Activated T-cell treated with anti-CD3 and anti-CD28 coated beads, Interleukin-2, amount 50 U/mL, for 24 hours (primary cell): ENCODE measurements at regions not wholly inside any gene's neighbourhood (a gene's known extent, or its start where the extent isn't known, plus 50 kb on each side); places are given as distances from the start of the nearest gene placed in this dataset.

ENCODE experiments used
- DNase-seq: peaks from one replicate; pipeline ENCODE4 v3.0.0-alpha.2; 2020
- H3K27ac Mint-ChIP-seq: 2 replicates; pipeline ENCODE4 v1.8.0; 2020; ENCODE audit warnings: mild to moderate bottlenecking, mixed read lengths
- H3K27me3 Mint-ChIP-seq: 2 replicates; pipeline ENCODE4 v1.8.0; 2020; ENCODE audit warnings: mixed read lengths
- H3K36me3 Mint-ChIP-seq: 2 replicates; pipeline ENCODE4 v1.8.0; 2020; ENCODE audit warnings: low read depth, mixed read lengths
- H3K4me1 Mint-ChIP-seq: 2 replicates; pipeline ENCODE4 v1.8.0; 2020; ENCODE audit warnings: low read depth, mixed read lengths
- H3K4me3 Mint-ChIP-seq: 2 replicates; pipeline ENCODE4 v1.8.0; 2020; ENCODE audit warnings: mild to moderate bottlenecking, moderate library complexity, mixed read lengths
- H3K9me3 Mint-ChIP-seq: 2 replicates; pipeline ENCODE4 v1.8.0; 2020; ENCODE audit warnings: mixed read lengths

- Mint-ChIP-seq H3K4me3 (no peak overlapping the region), H3K27ac (no peak overlapping the region)
These were observed 87.1 kb upstream of the ATF7IP start for GRCh38 chr12:14278294-14278953.

GRCh38 chr12:14279845-14280244, 85.6 kb upstream of the ATF7IP start:
- Mint-ChIP-seq H3K27ac (no peak overlapping the region), H3K36me3 (peaks cover 5% of the 10 kb centered on the region), H3K27me3 (no peaks in the 10 kb centered on the region), H3K4me3 (no peak overlapping the region), H3K9me3 (peaks cover 19% of the 10 kb centered on the region), H3K4me1 (peaks cover 19% of the 10 kb centered on the region)
- DNase-seq = no peak

More at GRCh38 chr12:14278294-14278953, 87.1 kb upstream of the ATF7IP start:
- no peaks in the 10 kb centered on the region for H3K27me3 Mint-ChIP-seq
- no peak for DNase-seq
- H3K36me3 Mint-ChIP-seq = peaks cover 5% of the 10 kb centered on the region
- H3K4me1 Mint-ChIP-seq = peaks cover 16% of the 10 kb centered on the region
- peaks cover 19% of the 10 kb centered on the region for H3K9me3 Mint-ChIP-seq

GRCh38 chr12:14280921-14281320, 84.6 kb upstream of the ATF7IP start:
- Mint-ChIP-seq H3K4me3 (no peak overlapping the region), H3K9me3 (peaks cover 16% of the 10 kb centered on the region), H3K36me3 (peaks cover 5% of the 10 kb centered on the region), H3K27me3 (no peaks in the 10 kb centered on the region), H3K27ac (no peak overlapping the region), H3K4me1 (peaks cover 14% of the 10 kb centered on the region)
- DNase-seq = no peak

- no peak overlapping the region for H3K27ac Mint-ChIP-seq
- no peak for DNase-seq
- H3K4me1 Mint-ChIP-seq = peaks cover 13% of the 10 kb centered on the region
- H3K36me3 Mint-ChIP-seq = peaks cover 5% of the 10 kb centered on the region
- peaks cover 15% of the 10 kb centered on the region for H3K9me3 Mint-ChIP-seq
- H3K4me3 Mint-ChIP-seq = no peak overlapping the region
- H3K27me3 Mint-ChIP-seq = no peaks in the 10 kb centered on the region
These were observed 83.9 kb upstream of the ATF7IP start for GRCh38 chr12:14281539-14281938.

- Mint-ChIP-seq H3K36me3 (peaks cover 5% of the 10 kb centered on the region), H3K4me3 (no peak overlapping the region), H3K27ac (no peak overlapping the region), H3K9me3 (peaks cover 15% of the 10 kb centered on the region), H3K4me1 (peaks cover 10% of the 10 kb centered on the region), H3K27me3 (no peaks in the 10 kb centered on the region)
- no peak for DNase-seq
These were observed 81.9 kb upstream of the ATF7IP start for GRCh38 chr12:14283489-14284144.

- no peak overlapping the region for H3K4me3 Mint-ChIP-seq
These were observed 81.2 kb upstream of the ATF7IP start for GRCh38 chr12:14284184-14284722.

GRCh38 chr12:14289601-14290000, 75.9 kb upstream of the ATF7IP start:
- Mint-ChIP-seq H3K27me3 (no peaks in the 10 kb centered on the region), H3K27ac (no peak overlapping the region), H3K36me3 (peaks cover 4% of the 10 kb centered on the region), H3K9me3 (peaks cover 18% of the 10 kb centered on the region), H3K4me1 (peaks cover 1% of the 10 kb centered on the region), H3K4me3 (no peak overlapping the region)
- DNase-seq = no peak

More at GRCh38 chr12:14284184-14284722, 81.2 kb upstream of the ATF7IP start:
- Mint-ChIP-seq H3K4me1 (peaks cover 9% of the 10 kb centered on the region), H3K36me3 (peaks cover 7% of the 10 kb centered on the region), H3K27ac (no peak overlapping the region), H3K27me3 (no peaks in the 10 kb centered on the region), H3K9me3 (peaks cover 20% of the 10 kb centered on the region)
- DNase-seq = no peak

GRCh38 chr12:14290951-14291350, 74.5 kb upstream of the ATF7IP start:
- Mint-ChIP-seq H3K36me3 (peaks cover 4% of the 10 kb centered on the region), H3K27ac (no peak overlapping the region), H3K4me1 (peaks cover 1% of the 10 kb centered on the region), H3K27me3 (no peaks in the 10 kb centered on the region), H3K9me3 (peaks cover 18% of the 10 kb centered on the region), H3K4me3 (no peak overlapping the region)
- DNase-seq = no peak

- Mint-ChIP-seq H3K27me3 (no peaks in the 10 kb centered on the region), H3K4me3 (no peak overlapping the region), H3K4me1 (no peaks in the 10 kb centered on the region), H3K27ac (no peak overlapping the region), H3K36me3 (no peaks in the 10 kb centered on the region), H3K9me3 (peaks cover 7% of the 10 kb centered on the region)
- DNase-seq = no peak
These were observed 61.8 kb upstream of the ATF7IP start for GRCh38 chr12:14303661-14304155.

GRCh38 chr12:14307004-14307403, 58.5 kb upstream of the ATF7IP start:
- no peaks in the 10 kb centered on the region for H3K27me3 Mint-ChIP-seq
- H3K36me3 Mint-ChIP-seq = no peaks in the 10 kb centered on the region
- no peak overlapping the region for H3K27ac Mint-ChIP-seq
- no peak for DNase-seq
- H3K4me3 Mint-ChIP-seq = no peak overlapping the region
- H3K9me3 Mint-ChIP-seq = no peaks in the 10 kb centered on the region
- no peaks in the 10 kb centered on the region for H3K4me1 Mint-ChIP-seq

- DNase-seq = no peak
- H3K4me1 Mint-ChIP-seq = no peaks in the 10 kb centered on the region
- H3K36me3 Mint-ChIP-seq = no peaks in the 10 kb centered on the region
- H3K27me3 Mint-ChIP-seq = no peaks in the 10 kb centered on the region
- H3K27ac Mint-ChIP-seq = no peak overlapping the region
- no peaks in the 10 kb centered on the region for H3K9me3 Mint-ChIP-seq
- no peak overlapping the region for H3K4me3 Mint-ChIP-seq
These were observed 57.0 kb upstream of the ATF7IP start for GRCh38 chr12:14308516-14308915.

- Mint-ChIP-seq H3K4me1 (no peaks in the 10 kb centered on the region), H3K4me3 (no peak overlapping the region), H3K36me3 (no peaks in the 10 kb centered on the region), H3K27me3 (no peaks in the 10 kb centered on the region), H3K27ac (no peak overlapping the region), H3K9me3 (no peaks in the 10 kb centered on the region)
- no peak for DNase-seq
These were observed 54.6 kb upstream of the ATF7IP start for GRCh38 chr12:14310866-14311265.

- H3K27me3 Mint-ChIP-seq = no peaks in the 10 kb centered on the region
- no peak overlapping the region for H3K4me3 Mint-ChIP-seq
- H3K27ac Mint-ChIP-seq = no peak overlapping the region
- H3K4me1 Mint-ChIP-seq = no peaks in the 10 kb centered on the region
- DNase-seq = no peak
- H3K9me3 Mint-ChIP-seq = no peaks in the 10 kb centered on the region
- no peaks in the 10 kb centered on the region for H3K36me3 Mint-ChIP-seq
These were observed 51.9 kb upstream of the ATF7IP start for GRCh38 chr12:14313379-14314138.

- H3K27me3 Mint-ChIP-seq = no peaks in the 10 kb centered on the region
- no peaks in the 10 kb centered on the region for H3K36me3 Mint-ChIP-seq
- H3K4me1 Mint-ChIP-seq = no peaks in the 10 kb centered on the region
These were observed 50.7 kb upstream of the ATF7IP start for GRCh38 chr12:14314801-14315200.

More at GRCh38 chr12:14314801-14315200, 50.7 kb upstream of the ATF7IP start:
- H3K4me3 Mint-ChIP-seq = no peak overlapping the region
- no peak overlapping the region for H3K27ac Mint-ChIP-seq
- no peak for DNase-seq
- H3K9me3 Mint-ChIP-seq = no peaks in the 10 kb centered on the region
